ENCODE measurements at regions not wholly inside any gene's neighbourhood (a gene's known extent, or its start where the extent isn't known, plus 50 kb on each side); places are given as distances from the start of the nearest gene placed in this dataset.

- ChIA-PET CTCF (no interaction called here), POLR2A (no interaction called here)
Observed at GRCh38 chr1:232682248-232682647, 52.3 kb upstream of the SIPA1L2 start.

DNA sequence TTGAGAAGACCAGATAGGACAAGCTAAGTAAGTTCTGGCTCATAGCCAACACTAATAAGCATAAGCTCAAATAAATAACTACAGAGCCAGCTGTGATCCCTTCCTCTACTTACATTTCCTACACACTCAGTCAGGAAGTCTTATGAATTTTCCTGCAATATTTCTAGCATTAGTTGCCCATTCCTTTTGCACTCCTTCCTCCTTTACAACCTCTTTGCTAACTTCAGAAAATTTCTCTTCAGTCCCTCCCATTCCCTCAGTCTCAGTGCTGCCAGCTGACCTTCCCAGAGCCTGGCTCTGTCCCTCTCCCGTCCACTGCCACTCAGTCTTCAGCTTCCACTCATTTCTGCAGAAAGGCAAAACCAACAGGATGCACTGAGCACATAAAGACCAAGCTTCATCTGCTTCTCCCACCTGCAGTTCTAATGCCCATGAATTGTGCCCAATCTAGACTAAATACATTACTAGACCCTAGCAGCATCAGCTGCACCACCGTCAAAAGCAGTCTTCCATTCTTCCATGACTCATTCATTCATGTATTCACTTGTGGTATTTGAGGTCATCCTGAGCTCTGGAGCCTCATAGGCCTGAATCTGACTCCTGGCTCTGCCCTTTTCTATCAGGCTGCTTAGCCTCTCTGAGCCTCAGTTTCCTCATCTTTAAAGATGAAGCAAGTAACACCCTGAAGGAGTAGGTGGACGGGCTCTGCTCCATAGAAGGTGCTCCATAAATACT lies 54.6 kb upstream of the SIPA1L2 start:
- POLR2A ChIA-PET: no interaction called here
- CTCF ChIA-PET: interaction anchor here (0.6 kb wide), 1 partner anchor 60 kb away, joined by 3 read pairs; no protein-coding TSS in a partner anchor

- POLR2A ChIA-PET: no interaction called here
- CTCF ChIA-PET: interaction anchor here (1.0 kb wide), 1 partner anchor 13 kb away, joined by 3 read pairs; no protein-coding TSS in a partner anchor
Observed at GRCh38 chr1:232686346-232686745, 56.4 kb upstream of the SIPA1L2 start.

DNA sequence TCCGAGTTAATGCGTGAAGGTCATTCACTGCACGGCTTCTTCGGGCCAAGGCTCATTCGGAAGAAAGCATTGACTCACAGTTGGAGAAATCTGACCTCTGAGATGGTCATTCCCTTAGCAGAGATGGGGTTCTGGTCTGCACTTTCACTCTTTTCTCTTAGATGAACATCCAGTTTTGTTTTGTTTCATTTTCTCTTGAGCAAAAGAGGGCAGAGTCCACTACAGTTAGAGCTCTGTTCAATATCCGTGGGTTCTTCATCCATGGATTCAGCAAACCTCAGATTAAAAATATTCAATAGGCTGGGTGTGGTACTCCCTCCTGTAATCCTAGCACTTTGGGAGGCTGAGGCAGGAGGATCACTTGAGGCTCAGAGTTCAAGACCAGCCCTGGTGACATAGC lies 57.4 kb upstream of the SIPA1L2 start:
- POLR2A ChIA-PET: no interaction called here
- CTCF ChIA-PET: no interaction called here

DNA sequence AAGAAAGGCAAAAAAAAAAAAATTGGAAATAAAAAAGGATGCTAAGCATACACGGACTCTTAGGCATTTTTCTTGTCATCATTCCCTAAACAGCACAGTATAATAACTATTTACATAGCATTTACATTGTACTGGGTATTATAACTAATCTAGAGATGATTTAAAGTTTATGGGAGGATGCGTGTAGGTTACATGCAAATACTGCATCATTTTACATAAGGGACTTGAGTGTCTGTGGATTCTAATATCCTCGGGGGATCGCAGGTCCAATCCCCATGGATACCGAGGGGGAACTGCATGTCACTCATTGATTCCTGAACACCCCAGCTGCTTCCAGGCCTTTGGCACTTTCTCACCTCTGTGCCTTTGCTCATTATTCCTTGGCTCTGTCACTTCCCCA lies 57.8 kb upstream of the SIPA1L2 start:
- POLR2A ChIA-PET: no interaction called here
- CTCF ChIA-PET: no interaction called here

- POLR2A ChIA-PET: no interaction called here
- CTCF ChIA-PET: no interaction called here
Observed at GRCh38 chr1:232688398-232688797, 58.5 kb upstream of the SIPA1L2 start.

GRCh38 chr1:232689711-232690110 lies 59.8 kb upstream of the SIPA1L2 start:
- ChIA-PET POLR2A (no interaction called here), CTCF (no interaction called here)

GRCh38 chr1:232690285-232690935 lies 60.5 kb upstream of the SIPA1L2 start:
- CTCF ChIA-PET: no interaction called here
- POLR2A ChIA-PET: no interaction called here

GRCh38 chr1:232694475-232694874 lies 64.5 kb upstream of the SIPA1L2 start:
- CTCF ChIA-PET: no interaction called here
- POLR2A ChIA-PET: no interaction called here

DNA sequence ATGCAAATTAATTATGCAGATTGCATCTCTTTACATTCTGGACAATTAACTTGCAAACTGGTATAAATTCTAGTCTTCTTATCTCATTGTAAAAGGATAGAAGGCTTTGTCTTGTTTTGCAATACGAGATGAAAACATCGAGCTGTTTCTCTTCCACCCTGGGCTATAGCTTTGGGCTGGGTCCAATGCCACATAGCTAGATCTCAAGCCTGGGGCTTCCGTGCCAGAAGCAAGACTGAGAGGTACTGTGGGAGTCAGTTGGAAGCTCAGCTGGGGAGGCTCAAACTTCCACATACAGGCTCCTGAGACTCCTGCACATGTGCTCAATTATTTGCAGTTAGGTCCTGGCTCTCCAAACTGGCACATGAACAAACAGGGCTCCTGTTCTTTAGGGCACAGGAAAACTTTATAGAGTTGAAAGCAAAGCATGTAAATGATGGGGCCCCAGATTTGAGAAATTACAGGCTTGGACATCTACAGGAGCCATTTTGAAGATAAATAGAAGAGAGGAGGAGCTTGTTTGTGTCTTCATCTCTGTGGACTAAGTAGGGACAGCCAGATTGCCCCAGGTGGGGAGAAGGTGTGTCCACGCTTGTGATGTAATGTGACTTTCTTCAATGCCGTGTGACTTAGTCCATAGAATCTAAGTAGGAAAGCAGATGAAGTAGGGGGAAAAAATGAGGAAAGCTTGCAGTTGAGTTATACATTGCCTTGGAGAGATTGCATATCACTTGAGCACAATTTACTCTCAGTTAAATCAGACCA lies 65.9 kb upstream of the SIPA1L2 start:
- ChIA-PET CTCF (no interaction called here), POLR2A (no interaction called here)

DNA sequence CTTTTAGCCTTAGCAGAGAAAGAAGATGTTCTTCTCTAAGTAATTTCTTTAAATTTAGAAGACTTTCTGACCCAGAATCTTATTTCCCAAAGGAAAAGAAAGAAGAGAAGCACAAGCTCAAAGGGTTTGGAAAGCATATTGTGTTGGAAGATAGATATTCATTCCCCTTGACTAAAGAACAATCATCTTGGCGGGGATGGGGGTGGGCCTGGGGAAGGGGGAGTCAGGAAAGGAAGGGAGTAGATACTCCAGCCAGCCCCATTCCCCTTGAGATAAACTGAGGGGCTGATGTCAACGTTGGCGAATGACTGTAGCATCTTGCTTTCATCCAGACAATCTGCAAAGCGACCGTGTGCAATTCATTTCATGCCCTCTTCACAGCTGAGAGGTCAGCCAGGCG lies 66.5 kb upstream of the SIPA1L2 start:
- CTCF ChIA-PET: no interaction called here

GRCh38 chr1:232697187-232697822 lies 67.4 kb upstream of the SIPA1L2 start:
- ChIA-PET POLR2A (no interaction called here), CTCF (no interaction called here)

More for the DNA sequence above, 66.5 kb upstream of the SIPA1L2 start:
- POLR2A ChIA-PET: no interaction called here

- CTCF ChIA-PET: no interaction called here
- POLR2A ChIA-PET: no interaction called here
Observed at GRCh38 chr1:232699814-232700213, 69.9 kb upstream of the SIPA1L2 start.

DNA sequence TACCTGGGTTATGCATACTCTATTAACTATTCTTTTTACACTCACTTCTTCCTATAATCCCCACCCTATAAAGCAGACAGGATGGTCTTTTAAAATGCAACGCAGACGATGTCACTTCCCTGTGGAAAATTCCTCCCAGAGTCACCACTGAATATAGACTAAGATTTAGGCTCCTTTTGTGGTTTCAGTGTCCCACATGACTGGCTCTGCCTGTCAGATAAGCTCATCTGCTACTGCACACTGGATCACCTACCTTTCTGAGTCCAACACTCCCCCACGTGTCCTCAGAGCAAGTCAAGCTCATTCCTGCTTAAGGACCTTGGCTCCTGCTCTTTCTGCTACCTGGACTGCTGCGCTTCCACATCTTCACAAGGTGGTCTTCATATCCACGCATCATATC lies 73.0 kb upstream of the SIPA1L2 start:
- ChIA-PET POLR2A (no interaction called here), CTCF (no interaction called here)

DNA sequence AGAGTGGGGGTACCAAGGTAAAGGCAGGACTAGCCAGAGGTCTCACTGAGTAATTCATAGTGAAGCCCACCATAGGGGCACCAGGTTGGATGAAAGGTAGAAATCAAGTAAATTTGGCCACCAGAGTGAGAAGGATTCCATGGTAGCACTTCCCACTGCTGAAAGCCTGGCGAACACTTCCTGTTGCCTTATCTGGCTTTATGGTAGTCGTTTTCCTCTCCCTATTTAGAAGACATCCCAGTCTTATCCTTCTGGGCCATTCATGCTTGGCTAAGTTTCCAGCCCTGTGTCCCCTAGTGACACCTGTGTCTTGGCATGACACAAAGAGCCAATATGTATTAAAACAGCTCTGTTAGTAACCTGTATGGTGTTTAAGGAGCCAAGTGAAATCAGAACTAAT lies 74.3 kb upstream of the SIPA1L2 start:
- POLR2A ChIA-PET: no interaction called here
- CTCF ChIA-PET: interaction anchor here (0.7 kb wide), 1 partner anchor 434 kb away, joined by 3 read pairs; no protein-coding TSS in a partner anchor

DNA sequence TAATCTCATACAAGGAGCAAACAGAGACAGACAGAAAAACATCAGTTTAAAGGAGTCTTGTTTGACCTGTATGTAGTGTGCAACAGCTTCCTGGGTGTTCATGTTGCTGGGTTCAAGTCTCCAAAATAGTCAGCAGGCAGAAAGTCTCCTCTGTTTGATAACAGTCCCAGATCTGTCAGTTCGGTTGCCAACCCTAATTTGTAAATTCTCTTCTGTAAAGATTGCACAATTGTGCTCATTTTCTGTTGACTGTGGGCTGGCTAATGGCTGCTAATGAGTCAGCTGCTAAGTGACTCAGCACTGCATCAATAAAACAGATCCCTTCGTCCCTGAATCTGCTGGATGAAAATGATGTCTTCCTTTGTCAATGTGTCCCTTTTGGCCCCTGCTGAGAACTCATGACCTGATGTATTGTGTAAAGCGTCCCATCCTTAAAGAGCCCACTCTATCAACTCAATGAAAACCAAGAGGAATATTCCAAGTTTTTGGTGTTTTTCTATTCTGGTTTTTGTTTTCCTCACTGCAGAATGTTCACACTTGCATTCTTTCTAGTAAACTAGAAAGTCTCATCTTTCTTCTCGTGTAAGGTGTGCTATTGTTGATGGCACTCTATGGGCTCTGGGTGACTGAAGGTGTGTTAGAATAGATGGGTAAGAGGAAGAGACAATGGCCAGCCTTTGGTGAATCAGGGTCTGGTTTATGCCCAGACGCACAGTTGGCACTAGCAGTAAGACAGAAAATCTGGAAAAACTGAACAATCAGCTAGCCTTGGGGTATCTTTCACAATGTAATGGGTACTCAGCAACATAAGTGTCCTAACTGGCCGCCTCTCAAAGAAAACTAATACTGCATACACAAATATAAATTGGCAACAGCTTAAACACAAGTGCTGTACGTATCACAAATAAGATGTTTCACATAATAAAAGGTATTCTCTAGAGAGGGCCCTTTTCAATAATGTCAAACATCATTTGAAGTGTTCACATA lies 75.1 kb upstream of the SIPA1L2 start:
- POLR2A ChIA-PET: no interaction called here
- CTCF ChIA-PET: interaction anchor here (0.7 kb wide), 1 partner anchor 433 kb away, joined by 3 read pairs; no protein-coding TSS in a partner anchor

- CTCF ChIA-PET: no interaction called here
- POLR2A ChIA-PET: no interaction called here
Observed at GRCh38 chr1:232705815-232706575, 76.1 kb upstream of the SIPA1L2 start.

- POLR2A ChIA-PET: no interaction called here
- CTCF ChIA-PET: no interaction called here
Observed at GRCh38 chr1:232707142-232707541, 77.2 kb upstream of the SIPA1L2 start.

DNA sequence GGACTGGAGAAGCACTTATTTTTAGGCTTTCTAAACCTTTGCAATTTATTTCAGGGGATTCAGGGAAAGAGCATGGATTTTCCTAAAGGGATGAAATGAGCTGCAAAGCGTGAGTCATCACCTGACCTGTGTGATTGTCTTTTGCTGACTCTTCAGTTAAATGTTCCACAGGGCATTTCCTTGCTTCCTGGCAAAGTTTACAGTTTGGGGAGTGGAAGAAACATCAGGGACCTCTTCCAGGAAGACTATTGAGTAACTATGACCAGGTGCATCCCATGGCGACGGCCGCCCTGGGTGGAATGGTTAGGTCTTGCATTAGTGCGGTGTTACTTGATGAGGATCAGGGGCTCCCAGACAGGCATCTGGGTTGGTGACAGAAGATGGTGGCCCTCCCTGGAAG lies 79.5 kb upstream of the SIPA1L2 start:
- ChIA-PET POLR2A (no interaction called here), CTCF (no interaction called here)
